Ovary (tissue), 3 donors: ENCODE measurements at regions not wholly inside any gene's neighbourhood (a gene's known extent, or its start where the extent isn't known, plus 50 kb on each side); places are given as distances from the start of the nearest gene placed in this dataset.

Experiments
- CTCF ChIP-seq, 3 donors: fragments of 450-650 bp in 2 of 3; fragments of 200-600 bp in 1 of 3; IDR thresholded peaks; one replicate each; pipeline versions ENCODE4 v1.5.1 to v1.8.0; 2016 to 2022; ENCODE audit warnings: antibody characterized with exemption in 3 of 3, mild to moderate bottlenecking in 1 of 3
- POLR2A ChIP-seq: fragments of 450-650 bp; IDR thresholded peaks from one replicate; pipeline ENCODE4 v1.6.1; 2017; ENCODE audit warnings: antibody characterized with exemption, mild to moderate bottlenecking, moderate library complexity
- donor health status: DM: no; HTN: no; CAD: no.

DNA sequence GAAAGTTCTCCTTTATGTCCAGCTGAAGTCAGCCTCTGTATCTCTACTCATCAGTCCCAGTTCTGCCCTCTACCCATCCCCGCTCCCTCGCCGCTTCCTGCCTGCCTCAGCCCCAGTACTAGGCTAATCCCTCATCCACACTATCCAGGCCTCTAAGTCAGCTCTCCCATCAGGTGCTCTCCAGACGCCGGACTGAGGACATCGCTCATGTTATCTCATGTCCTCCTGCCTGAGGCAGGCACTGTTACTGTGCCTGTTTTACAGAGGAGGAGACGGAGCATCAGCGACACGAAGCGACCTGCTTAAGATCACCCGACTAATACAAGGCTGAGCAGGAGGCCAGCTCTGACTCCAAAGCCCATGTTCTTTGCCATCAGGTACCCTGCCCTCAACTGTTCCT is 57.3 kb upstream of the RUNX3 start:
- TF ChIP-seq POLR2A: no peak
- TF ChIP-seq CTCF (IDR thresholded peaks at IDR 0.05): no peak
